GM12878 (cell line): ENCODE measurements at regions not wholly inside any gene's neighbourhood (a gene's known extent, or its start where the extent isn't known, plus 50 kb on each side); places are given as distances from the start of the nearest gene placed in this dataset.

Experiments
- ATF7 ChIP-seq: fragments of 450-650 bp; IDR thresholded peaks from 2 replicates; pipeline ENCODE4 v1.6.1; 2016; ENCODE audit warnings: low read depth, mild to moderate bottlenecking
- CHD2 ChIP-seq: IDR thresholded peaks from 2 replicates; pipeline ENCODE4 v1.6.1; 2011; ENCODE audit warnings: low read depth, low read length, improper control_type of control experiment, borderline replicate concordance
- CREM ChIP-seq: IDR thresholded peaks from 2 replicates; pipeline ENCODE4 v1.6.1; 2014; ENCODE audit warnings: antibody characterized with exemption, low read depth
- CTCF ChIP-seq, 3 experiments: IDR thresholded peaks in 2 of 3; conservative IDR thresholded peaks in 1 of 3; 2 replicates each; pipeline ENCODE4 v1.5.1; 2011; ENCODE audit warnings: low read depth in 3 of 3, low read length in 3 of 3, mild to moderate bottlenecking in 3 of 3, control low read depth in 2 of 3, moderate library complexity in 2 of 3, inconsistent platforms in 1 of 3, mixed read lengths in 1 of 3; ENCODE audit not compliant: control insufficient read depth in 2 of 3, insufficient read depth in 1 of 3; ENCODE audit errors: extremely low read depth in 1 of 3
- GABPA ChIP-seq: IDR thresholded peaks from 2 replicates; pipeline ENCODE4 v1.6.1; 2014; ENCODE audit warnings: antibody characterized with exemption, low read depth, mild to moderate bottlenecking, inconsistent platforms
- MYC ChIP-seq: IDR thresholded peaks from 2 replicates; pipeline ENCODE4 v1.6.1; 2011; ENCODE audit warnings: mild to moderate bottlenecking, low read length, moderate library complexity, inconsistent platforms; ENCODE audit not compliant: insufficient read depth, insufficient replicate concordance, insufficient read length, severe bottlenecking
- POLR2AphosphoS2 ChIP-seq: IDR thresholded peaks from 2 replicates; pipeline ENCODE4 v1.6.1; 2011; ENCODE audit warnings: low read depth, mild to moderate bottlenecking, low read length, improper control_type of control experiment, moderate library complexity
- SREBF2 ChIP-seq: IDR thresholded peaks from 2 replicates; pipeline ENCODE4 v1.6.1; 2012; ENCODE audit warnings: mild to moderate bottlenecking, low read length
- ZBTB11 ChIP-seq: fragments of 450-650 bp; formaldehyde crosslinking; IDR thresholded peaks from 2 replicates; pipeline ENCODE4 v1.5.0; 2022; ENCODE audit warnings: mild to moderate bottlenecking, missing genetic modification characterization

GRCh38 chr2:122528958-122529705, 773.7 kb downstream of the TSN start:
- no peak for TF ChIP-seq MYC
- TF ChIP-seq CREM: no peak
- TF ChIP-seq POLR2AphosphoS2: no peak
- no peak for TF ChIP-seq ZBTB11 (CRISPR knock-in tag)
- no peak for TF ChIP-seq CTCF (IDR thresholded peaks at IDR 0.05 in 2 of 3, conservative IDR thresholded peaks at IDR 0.05 in 1 of 3; ENCODE audit: control insufficient read depth in 2 of 3, extremely low read depth in 1 of 3, insufficient read depth in 1 of 3, low read depth in 3 of 3, low read length in 3 of 3)
- no peak for TF ChIP-seq ATF7
- no peak for TF ChIP-seq GABPA
- TF ChIP-seq SREBF2: no peak
- TF ChIP-seq CHD2: no peak
